ENCODE measurements at regions not wholly inside any gene's neighbourhood (a gene's known extent, or its start where the extent isn't known, plus 50 kb on each side); places are given as distances from the start of the nearest gene placed in this dataset.

DNA sequence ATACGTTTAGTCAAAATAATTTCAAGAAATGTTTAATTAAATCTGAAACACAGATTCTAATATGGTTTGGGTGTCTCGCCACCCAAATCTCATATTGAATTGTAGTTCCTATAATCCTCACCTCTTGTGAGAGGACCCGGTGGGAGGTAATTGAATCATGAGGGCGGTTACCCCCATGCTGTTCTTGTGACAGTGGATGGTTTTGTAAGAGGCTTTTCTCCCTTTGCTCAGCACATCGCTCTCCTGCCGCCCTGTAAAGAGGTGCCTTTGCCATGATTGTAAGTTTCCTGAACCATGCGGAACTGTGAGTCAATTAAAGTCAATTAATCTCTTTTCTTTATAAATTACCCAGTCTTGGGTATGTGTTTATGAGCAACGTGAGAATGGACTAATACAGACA is 1045.1 kb upstream of the POU3F3 start:
- in situ Hi-C loops (cut with HindIII; ENCODE audit: low sequenced_read_pairs): no loop called here
- DNase-seq (ENCODE audit: low spot score): no peak

DNA sequence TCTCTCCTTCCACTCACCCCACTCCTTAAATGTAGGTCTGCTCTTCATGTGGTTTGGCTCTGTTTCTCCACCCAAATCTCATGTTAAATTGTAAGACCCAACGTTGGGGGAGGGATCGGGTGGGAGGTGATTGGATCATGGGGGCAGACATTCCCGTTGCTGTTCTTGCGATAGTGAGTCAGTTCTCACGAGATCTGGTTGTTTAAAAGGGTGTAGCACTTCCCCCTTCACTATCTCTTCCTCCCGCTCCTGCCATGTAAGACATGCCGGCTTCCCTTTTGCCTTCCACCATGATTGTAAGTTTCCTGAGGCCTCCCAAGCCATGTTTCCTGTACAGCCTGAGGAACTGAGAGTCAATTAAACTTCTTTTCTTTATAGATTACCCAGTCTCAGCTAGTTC is 1044.5 kb upstream of the POU3F3 start:
- no peak for DNase-seq (ENCODE audit: low spot score)
- in situ Hi-C loops (cut with HindIII; ENCODE audit: low sequenced_read_pairs): no loop called here

DNA sequence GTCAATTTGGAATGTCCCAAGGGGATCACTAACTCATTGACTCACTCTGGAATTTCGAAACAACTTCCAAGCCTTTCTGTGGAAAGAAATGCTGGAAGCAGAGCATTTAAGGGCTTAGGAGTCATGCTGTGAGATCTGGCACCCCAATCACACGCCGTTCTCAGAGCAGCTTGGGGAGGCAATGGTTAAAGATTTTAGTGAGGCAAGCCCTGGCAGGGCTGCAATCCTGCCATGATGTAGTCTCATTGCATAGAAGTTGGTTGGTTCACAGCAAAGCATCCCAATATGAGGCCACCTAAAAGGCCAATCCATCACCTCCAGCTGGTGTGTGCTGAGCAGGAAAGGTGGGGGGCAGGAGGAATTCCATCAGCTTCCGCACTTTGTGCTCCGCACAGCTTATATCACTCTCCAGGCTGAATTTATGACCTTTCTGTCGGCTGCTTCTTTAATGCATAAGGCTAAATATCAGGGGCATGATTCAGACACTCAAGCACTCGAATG is 1043.9 kb upstream of the POU3F3 start:
- in situ Hi-C loops (cut with HindIII; ENCODE audit: low sequenced_read_pairs): no loop called here
- no peak for DNase-seq (ENCODE audit: low spot score)

DNA sequence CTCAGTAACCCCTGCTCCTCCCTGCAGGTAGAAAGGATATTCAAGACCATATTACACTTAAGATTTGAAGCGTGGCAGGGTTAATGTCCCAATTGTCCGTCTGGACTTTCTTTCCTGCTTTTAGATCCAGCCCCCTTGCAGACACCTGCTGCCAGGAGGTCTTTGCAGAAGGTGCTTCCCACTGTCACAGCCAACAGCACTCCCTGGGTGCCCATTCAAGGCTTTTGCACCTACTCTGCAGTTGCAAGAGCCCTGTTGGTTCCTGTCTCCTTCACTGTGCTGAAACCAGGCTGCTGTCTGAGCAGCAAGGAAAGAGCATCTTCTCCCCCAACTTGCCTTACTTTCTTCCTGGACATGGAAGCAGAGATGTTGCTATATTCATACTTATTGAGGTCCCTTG is 1043.0 kb upstream of the POU3F3 start:
- DNase-seq (ENCODE audit: low spot score): no peak
- in situ Hi-C loops (cut with HindIII; ENCODE audit: low sequenced_read_pairs): no loop called here

DNA sequence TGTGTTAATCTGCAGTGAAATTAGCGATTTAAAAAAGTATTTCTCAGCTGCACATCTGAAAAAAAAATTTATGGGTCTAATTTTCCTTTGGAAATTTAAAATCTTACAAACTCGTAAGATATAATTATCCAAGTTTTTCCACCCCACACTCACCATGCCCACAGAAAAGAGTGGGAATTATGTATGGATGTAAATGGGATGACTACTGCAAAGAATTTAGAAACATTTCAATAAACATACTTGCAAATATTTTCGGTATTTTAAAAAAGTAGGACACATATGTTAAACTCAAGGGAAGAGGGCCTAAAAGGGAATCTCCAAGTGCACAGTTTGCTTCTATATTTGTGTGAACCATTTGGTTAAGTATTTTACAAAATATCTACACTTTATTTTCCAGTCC is 1039.9 kb upstream of the POU3F3 start:
- in situ Hi-C loops (cut with HindIII; ENCODE audit: low sequenced_read_pairs): no loop called here
- DNase-seq (ENCODE audit: low spot score): no peak

DNA sequence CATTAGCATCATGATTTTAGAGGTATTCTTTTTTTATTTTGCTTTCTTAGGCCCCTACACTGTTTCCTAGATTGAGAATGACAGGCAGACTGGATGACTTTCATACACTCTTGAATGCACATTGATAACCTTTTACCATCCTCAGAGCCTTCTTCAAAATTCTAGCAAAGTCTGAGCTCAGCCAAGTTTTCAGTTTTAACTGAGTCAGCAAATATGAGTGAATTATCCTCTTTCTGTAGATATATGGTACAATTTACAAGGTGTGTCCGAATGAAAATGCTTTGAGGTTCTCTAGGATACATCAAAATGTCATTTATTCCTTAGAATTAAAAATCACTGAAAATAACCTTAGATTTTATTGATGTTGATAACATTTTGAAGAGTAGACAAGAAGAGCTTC is 1038.2 kb upstream of the POU3F3 start:
- DNase-seq (ENCODE audit: low spot score): no peak
- in situ Hi-C loops (cut with HindIII; ENCODE audit: low sequenced_read_pairs): no loop called here

DNA sequence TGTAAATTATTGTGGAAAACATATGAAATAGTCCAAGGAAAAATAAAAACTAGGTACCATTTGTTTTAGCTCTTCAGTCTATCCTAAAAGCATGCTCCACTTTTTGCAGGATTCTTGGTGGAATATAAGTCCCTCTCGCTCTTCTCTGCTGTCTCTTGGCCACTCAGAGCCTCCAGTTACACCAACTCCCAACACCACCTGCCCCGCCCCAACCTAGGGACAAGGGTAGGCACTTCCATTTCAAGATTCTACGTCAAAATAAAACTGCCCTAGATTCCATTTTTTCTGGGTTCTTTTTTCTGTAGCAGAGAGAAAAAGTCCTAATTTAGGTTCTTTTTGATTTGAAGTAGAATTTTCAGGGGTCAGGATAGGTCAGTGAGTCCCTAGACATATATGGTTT is 1036.2 kb upstream of the POU3F3 start:
- in situ Hi-C loops (cut with HindIII; ENCODE audit: low sequenced_read_pairs): no loop called here
- DNase-seq (ENCODE audit: low spot score): no peak

DNA sequence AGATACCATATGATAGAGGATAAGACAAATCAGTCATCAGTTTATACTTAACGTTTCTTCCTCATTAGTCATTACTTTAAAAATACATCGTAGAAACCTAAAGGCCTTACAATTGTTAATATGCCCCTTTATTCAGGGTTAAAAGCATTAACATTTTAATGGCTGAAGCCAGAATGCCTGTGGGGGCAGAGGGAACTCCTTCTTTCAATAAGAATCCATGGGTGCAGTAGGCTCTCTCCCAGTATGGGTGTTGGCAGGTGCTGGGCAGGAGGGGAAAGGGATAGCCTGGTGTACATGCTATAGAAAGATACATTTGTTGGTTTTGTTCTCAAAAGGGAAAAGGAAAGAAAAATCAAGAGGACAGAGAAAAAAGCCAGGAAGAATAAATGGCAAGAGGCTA is 1035.7 kb upstream of the POU3F3 start:
- DNase-seq (ENCODE audit: low spot score): no peak
- in situ Hi-C loops (cut with HindIII; ENCODE audit: low sequenced_read_pairs): no loop called here

DNA sequence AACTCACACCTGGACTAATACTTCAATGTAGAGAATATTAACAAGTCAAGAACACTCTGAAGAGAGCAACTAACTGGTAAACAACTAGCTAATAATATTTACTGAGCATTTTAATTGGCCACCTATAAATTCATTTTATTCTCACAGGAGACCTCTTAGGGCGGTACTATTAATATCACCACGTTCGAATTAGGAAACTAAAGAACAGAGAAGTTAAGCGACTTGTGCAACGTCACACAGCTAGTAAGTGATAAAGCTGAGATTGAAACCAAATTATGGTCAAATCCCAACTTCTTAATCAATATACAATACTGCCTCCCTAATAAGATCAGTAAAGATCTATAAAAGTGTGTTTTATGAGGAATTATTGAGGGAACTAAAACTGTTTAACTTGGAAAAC is 1034.3 kb upstream of the POU3F3 start:
- in situ Hi-C loops (cut with HindIII; ENCODE audit: low sequenced_read_pairs): no loop called here
- DNase-seq (ENCODE audit: low spot score): no peak

DNA sequence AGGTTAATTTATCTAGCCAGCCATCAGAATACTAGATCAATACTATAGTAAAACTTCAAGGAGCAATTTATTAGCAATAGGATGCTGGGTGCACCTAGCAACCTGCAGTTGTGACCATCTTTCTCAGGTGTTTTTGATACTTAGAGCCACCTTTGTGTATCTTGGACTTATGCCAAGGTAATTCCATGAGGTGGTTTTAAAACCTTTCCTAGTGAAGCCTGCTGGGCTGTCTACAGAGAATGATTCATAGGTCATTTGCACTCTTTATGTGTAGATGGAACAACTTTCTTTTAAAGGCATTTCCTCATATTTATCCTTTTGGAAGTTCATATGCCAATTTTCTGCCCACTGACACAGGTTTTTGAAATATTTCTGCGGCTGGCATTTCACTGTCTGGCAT is 1030.1 kb upstream of the POU3F3 start:
- DNase-seq (ENCODE audit: low spot score): no peak
- in situ Hi-C loops (cut with HindIII; ENCODE audit: low sequenced_read_pairs): no loop called here

DNA sequence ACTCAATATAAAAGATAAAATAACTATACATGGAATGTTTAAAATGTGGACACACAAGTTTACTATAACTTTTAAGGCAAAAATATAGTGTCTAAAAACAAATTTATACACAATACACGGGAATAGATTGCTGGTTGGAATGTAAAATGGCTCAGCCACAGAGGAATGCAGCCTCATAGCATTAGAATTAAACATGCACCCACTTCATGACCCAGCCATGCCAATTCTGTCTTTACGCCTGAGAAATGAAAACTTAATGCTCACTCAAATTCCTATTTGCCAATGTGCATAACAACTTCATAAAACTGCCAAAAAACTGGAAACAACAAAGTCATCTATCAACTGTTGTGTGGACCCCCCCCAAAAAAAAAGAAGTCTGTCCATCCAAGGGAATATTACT is 1006.6 kb upstream of the POU3F3 start:
- no peak for DNase-seq (ENCODE audit: low spot score)
- in situ Hi-C loops (cut with HindIII; ENCODE audit: low sequenced_read_pairs): no loop called here

DNA sequence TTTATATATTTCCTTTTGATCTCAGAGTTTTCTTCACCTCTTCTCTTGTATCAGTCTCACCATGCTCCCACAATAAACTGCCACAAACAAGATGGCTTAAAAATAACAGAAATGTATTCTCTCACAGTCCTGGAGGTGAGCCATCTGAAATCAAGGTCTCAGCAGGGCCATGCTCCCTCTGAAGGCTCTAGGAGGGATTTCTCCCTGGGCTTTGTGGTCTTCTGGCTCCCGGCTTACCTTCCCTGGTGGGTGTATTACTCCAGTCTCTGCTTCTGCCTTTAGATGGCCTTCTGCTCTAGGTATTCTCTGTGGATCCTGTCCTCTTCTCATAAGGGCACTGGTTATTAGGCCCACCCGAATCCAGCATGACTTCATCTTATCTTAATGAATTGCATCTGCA is 994.7 kb upstream of the POU3F3 start:
- DNase-seq (ENCODE audit: low spot score): no peak
- in situ Hi-C loops (cut with HindIII; ENCODE audit: low sequenced_read_pairs): no loop called here

DNA sequence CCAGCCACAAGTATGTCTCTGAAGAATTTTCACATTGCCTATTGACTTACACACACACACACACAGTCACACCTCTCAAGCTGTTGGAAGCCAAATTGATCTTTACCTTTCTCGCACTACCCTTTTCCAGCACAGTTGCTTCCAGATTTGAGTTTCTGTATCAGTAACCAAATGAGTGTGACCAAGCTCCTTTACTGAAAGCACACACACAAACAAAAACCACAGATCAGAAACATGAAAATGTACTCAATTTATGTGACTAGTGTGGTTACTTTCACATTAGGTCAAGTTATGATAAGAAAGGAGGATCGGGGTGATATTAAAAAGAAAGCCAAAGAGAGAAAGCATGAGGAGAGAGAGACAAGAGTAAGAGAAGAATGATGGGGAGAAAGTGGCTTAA is 993.9 kb upstream of the POU3F3 start:
- in situ Hi-C loops (cut with HindIII; ENCODE audit: low sequenced_read_pairs): no loop called here
- DNase-seq (ENCODE audit: low spot score): no peak

DNA sequence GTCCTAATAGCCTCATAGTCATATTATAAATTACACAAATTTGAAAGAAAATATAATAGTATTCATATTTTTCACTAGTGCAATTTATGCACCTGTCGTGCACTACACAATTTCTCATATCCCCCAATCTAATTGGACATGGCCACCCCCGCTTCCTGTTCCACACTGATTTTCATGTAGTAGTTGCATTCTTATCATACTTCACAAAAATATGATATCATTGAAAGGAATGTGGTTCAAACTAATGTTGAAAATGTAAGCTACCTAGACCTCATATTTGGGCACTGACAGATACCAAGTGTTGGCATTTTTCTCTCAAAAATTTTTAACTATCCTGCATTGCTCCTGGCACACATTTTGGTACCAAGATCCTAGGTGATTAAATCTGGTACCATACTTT is 985.5 kb upstream of the POU3F3 start:
- no peak for DNase-seq (ENCODE audit: low spot score)
- in situ Hi-C loops (cut with HindIII; ENCODE audit: low sequenced_read_pairs): no loop called here

DNA sequence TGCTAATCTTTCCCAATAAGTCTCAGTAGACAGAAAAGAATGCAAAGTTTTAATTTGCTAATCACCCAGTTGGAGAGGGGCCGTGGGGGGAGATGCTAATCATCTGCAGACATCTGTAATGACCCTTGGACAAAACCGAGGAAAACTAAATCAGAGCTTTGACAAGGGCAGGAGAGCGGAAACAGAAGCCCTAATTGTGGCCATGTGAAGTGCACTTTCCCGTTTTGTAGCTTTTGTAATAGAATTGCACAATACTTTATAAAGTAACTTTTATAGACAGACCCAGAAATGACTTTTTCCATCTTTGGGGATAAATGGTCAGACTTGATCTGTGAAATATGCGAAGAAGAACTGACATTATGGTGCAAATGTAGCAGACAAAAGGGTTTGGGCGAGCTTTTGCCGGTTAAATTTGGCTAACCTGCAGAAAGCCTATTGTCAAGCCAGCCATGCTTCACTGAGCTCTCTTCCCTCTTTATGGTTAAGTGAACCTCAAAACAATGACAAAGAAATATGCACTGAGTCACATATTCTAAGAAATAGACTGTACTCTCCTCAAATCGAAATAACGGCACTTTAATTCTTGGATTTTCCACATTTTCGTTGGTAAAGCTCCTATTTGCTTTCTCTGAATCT is 980.1 kb upstream of the POU3F3 start:
- in situ Hi-C loops (cut with HindIII; ENCODE audit: low sequenced_read_pairs): no loop called here
- DNase-seq (ENCODE audit: low spot score): no peak

DNA sequence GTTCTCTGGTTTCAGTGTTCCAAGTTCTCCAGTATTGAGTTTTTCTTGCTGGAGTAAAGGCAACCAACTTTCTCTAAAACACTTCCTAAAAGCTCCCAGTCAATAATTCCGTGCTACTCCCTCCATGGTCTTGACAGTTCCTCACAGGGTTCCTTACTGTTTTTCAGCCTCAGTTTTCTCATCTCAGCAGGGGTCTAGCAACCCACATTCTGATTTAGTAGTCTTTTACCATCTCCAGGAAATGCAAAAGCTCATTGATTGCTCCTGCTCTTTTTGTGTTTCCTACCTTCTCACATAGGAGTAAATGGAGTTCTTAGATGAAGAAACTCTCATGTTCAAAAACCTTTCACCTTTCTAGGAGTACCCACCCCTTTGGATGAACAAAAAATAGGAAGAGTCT is 978.8 kb upstream of the POU3F3 start:
- DNase-seq (ENCODE audit: low spot score): no peak
- in situ Hi-C loops (cut with HindIII; ENCODE audit: low sequenced_read_pairs): no loop called here

DNA sequence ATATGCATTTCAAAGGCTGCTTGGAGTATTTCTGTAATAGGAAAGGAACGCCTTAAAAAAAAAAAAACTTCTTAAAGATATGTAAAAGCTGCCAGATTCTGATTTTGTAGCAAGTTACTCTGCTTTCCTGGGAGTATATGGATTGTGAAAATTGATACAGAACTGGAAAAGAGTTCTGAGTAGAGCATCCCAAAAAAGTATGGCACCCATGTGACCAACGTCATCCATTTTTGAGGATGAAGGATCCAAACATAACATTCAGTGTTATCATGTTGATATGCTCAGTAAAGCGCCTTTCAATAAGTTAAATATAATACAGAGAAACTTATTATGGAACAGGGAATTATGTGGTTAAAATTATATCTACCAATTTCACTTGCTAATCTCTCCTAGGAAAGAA is 978.4 kb upstream of the POU3F3 start:
- no peak for DNase-seq (ENCODE audit: low spot score)
- in situ Hi-C loops (cut with HindIII; ENCODE audit: low sequenced_read_pairs): no loop called here

DNA sequence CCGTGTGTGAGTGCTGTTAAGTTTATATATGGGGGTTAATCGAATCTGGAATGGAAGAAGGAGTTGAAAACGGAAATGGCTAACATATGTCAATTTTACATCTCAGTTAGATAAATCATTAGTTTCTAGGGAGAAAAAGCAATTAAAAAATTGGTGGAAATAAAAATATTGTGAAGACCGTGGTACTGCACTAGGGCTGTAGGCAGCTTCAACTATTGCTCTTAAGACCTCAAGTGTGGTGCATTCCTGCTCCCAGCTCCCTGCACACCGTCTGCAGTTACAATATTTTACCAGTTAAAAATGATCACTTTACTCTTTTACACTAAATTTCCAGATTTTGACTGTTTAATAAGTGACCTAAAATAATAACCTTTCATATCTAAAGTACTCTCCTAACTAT is 977.3 kb upstream of the POU3F3 start:
- DNase-seq (ENCODE audit: low spot score): no peak
- in situ Hi-C loops (cut with HindIII; ENCODE audit: low sequenced_read_pairs): no loop called here

DNA sequence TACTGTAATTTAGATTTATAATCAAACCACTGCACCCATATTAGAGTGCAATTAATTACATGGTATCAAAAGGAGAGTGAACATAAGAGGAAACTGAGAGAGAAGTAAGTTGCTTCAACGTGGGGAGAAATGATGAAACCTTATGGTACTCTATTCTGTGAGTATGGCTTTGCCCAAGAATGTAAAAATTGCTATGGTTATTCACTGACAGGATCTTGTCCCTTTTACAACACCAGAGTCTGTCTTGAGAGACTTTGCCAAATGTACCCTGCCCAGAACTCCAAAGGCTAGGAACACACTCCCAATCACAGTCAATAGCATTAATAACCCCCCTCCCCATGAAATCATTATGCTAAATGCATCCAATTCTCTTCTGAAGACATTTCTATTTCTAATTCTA is 974.8 kb upstream of the POU3F3 start:
- in situ Hi-C loops (cut with HindIII; ENCODE audit: low sequenced_read_pairs): no loop called here

DNA sequence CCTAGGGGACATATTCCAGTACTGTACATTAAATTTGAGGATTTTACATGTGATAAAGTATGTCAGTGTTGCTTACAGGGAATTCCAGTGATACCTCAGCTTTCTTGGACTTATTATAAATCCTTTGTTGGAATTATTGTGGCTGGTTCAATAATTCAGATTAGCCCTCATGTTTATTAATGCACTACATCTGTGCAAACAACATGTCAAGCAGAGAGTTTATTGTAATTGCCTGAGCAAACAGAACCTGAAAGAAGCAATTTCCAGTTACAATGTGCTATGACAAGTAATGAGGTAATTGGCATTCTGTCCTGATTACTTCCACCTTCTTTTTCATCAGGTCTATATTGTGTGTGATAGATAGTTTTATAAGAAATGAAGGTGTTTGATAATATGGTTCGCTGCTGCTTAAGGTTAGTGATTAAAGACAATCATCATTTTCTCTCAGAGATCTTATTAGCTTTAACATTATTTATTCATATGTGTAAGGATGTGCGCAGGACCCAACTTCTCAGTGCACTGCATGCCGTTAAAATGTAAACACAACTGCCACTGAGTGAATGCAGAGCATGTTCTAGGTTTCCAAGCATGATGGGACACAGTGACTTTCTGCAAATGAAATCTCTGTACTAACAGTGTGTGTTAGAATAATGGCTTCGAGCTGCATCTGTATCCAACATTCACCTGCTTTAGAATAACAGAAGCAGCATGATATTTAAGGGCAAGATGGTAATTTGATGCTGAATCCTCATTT is 973.7 kb upstream of the POU3F3 start:
- no peak for DNase-seq (ENCODE audit: low spot score)
- in situ Hi-C loops (cut with HindIII; ENCODE audit: low sequenced_read_pairs): no loop called here

More for the DNA sequence above, 974.8 kb upstream of the POU3F3 start:
- no peak for DNase-seq (ENCODE audit: low spot score)

DNA sequence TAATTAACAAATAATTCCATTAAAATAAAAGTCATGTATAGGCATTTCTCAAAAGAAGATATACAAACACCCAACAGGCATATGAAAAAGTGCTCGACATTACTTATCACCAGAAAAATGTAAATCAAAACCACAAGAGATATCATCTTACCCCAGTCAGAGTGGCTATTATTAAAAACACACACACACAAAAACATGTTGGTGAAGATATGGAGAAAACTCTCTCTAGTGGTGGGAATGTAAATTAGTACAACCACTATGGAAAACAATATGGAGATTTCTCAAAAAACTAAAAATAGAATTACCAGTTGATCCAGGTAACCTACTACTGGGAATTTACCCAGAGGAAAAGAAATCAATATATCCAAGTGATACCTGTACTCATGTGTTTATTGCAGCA is 966.3 kb upstream of the POU3F3 start:
- no peak for DNase-seq (ENCODE audit: low spot score)
- in situ Hi-C loops (cut with HindIII; ENCODE audit: low sequenced_read_pairs): no loop called here

All from G401 (cell line).